Neural progenitor cell (in vitro differentiated cells): ENCODE measurements at regions not wholly inside any gene's neighbourhood (a gene's known extent, or its start where the extent isn't known, plus 50 kb on each side); places are given as distances from the start of the nearest gene placed in this dataset.

Experiments used
- DNase-seq: peaks from one replicate; pipeline ENCODE4 v3.0.0-alpha.2; 2016; ENCODE audit warnings: low spot score
- H2AFZ ChIP-seq: fragments of 200-600 bp; sonication (generic); replicated peaks from 2 replicates; pipeline ENCODE4 v1.6.1; 2016; ENCODE audit warnings: antibody characterized with exemption
- H3F3A ChIP-seq: fragments of 200-600 bp; sonication (generic); 2 replicates; pipeline ENCODE4 v1.6.1; 2016; ENCODE audit warnings: antibody characterized with exemption, low read depth
- H3K27ac ChIP-seq: fragments of 200-600 bp; sonication (generic); 2 replicates; pipeline ENCODE4 v1.5.1; 2016; ENCODE audit warnings: mild to moderate bottlenecking
- H3K27me3 ChIP-seq: fragments of 200-600 bp; sonication (generic); 2 replicates; pipeline ENCODE4 v1.6.1; 2016; ENCODE audit warnings: mild to moderate bottlenecking, moderate library complexity
- H3K36me3 ChIP-seq: fragments of 200-600 bp; sonication (generic); 2 replicates; pipeline ENCODE4 v1.5.1; 2016
- H3K4me1 ChIP-seq: fragments of 200-600 bp; sonication (generic); 2 replicates; pipeline ENCODE4 v1.6.1; 2016; ENCODE audit warnings: mixed run types
- H3K4me2 ChIP-seq: fragments of 200-600 bp; sonication (generic); 2 replicates; pipeline ENCODE4 v1.6.1; 2016
- H3K4me3 ChIP-seq: fragments of 200-600 bp; sonication (generic); 2 replicates; pipeline ENCODE4 v1.5.1; 2016
- H3K79me2 ChIP-seq: fragments of 200-600 bp; sonication (generic); 2 replicates; pipeline ENCODE4 v1.6.1; 2016; ENCODE audit warnings: low read depth
- H3K9ac ChIP-seq: fragments of 200-600 bp; sonication (generic); 2 replicates; pipeline ENCODE4 v1.6.1; 2016
- H3K9me3 ChIP-seq: fragments of 200-600 bp; sonication (generic); 2 replicates; pipeline ENCODE4 v1.5.1; 2016; ENCODE audit warnings: low read depth
- H4K20me1 ChIP-seq: fragments of 200-600 bp; sonication (generic); 2 replicates; pipeline ENCODE4 v1.6.1; 2016; ENCODE audit warnings: low read depth
- H3K27ac Mint-ChIP-seq: 3 replicates; pipeline ENCODE4 v1.8.0; 2021; ENCODE audit warnings: mixed read lengths
- H3K27me3 Mint-ChIP-seq: 2 replicates; pipeline ENCODE4 v1.8.0; 2022; ENCODE audit warnings: low read depth, mild to moderate bottlenecking, inconsistent platforms, moderate library complexity, mixed read lengths; ENCODE audit not compliant: insufficient read depth
- H3K36me3 Mint-ChIP-seq: 3 replicates; pipeline ENCODE4 v1.8.0; 2021; ENCODE audit warnings: mixed read lengths
- H3K4me1 Mint-ChIP-seq: 3 replicates; pipeline ENCODE4 v1.8.0; 2021; ENCODE audit warnings: mixed read lengths
- H3K4me3 Mint-ChIP-seq: 3 replicates; pipeline ENCODE4 v1.8.0; 2021; ENCODE audit warnings: mild to moderate bottlenecking, moderate library complexity, mixed read lengths
- H3K9me3 Mint-ChIP-seq: 3 replicates; pipeline ENCODE4 v1.8.0; 2020; ENCODE audit warnings: mixed read lengths
- EZH2 ChIP-seq: fragments of 200-600 bp; sonication (generic); IDR thresholded peaks from 2 replicates; pipeline ENCODE4 v1.6.1; 2017; ENCODE audit warnings: antibody characterized with exemption, mild to moderate bottlenecking, moderate library complexity
- EZH2phosphoT487 ChIP-seq: fragments of 200-600 bp; sonication (generic); IDR thresholded peaks from 2 replicates; pipeline ENCODE4 v1.6.1; 2017; ENCODE audit warnings: antibody characterized with exemption
- TF ChIP-seq, protein P1 (sequence below): fragments of 200-600 bp; sonication (generic); IDR thresholded peaks from 2 replicates; pipeline ENCODE4 v1.5.1; 2017; ENCODE audit warnings: antibody characterized with exemption, mild to moderate bottlenecking

DNA sequence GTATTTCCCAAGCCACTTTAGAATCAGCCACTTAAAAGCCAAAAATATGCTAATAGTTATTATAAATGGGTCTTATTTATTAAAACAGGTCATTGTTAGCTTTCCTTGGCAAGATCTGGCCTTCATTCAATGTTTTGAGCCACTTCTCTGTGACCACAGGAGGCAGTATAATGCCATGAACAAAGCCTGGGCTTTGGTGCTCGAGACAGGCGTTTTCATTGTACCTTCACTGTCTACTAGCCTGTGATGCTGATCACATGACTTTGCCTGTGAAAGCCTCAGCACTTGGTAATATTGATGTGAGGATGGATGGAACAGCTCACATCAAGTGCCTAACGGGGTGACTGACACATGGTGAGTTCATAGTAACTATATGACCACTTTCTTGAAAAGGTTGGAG lies 217.0 kb downstream of the RWDD3 start:
- H3K4me1 ChIP-seq = no peaks in the 10 kb centered on the region
- no peak overlapping the region for H3K9ac ChIP-seq
- no peaks in the 10 kb centered on the region for H3K9me3 ChIP-seq
- no peak overlapping the region for H3K4me3 ChIP-seq
- Mint-ChIP-seq H3K9me3 (peaks cover 5% of the 10 kb centered on the region), H3K4me3 (no peak overlapping the region), H3K36me3 (no peaks in the 10 kb centered on the region), H3K27me3 (peaks cover 4% of the 10 kb centered on the region), H3K27ac (no peak overlapping the region), H3K4me1 (no peaks in the 10 kb centered on the region)
- no peaks in the 10 kb centered on the region for H4K20me1 ChIP-seq
- no peak overlapping the region for H3K4me2 ChIP-seq
- no peak for TF ChIP-seq EZH2
- TF ChIP-seq, protein P1, sequence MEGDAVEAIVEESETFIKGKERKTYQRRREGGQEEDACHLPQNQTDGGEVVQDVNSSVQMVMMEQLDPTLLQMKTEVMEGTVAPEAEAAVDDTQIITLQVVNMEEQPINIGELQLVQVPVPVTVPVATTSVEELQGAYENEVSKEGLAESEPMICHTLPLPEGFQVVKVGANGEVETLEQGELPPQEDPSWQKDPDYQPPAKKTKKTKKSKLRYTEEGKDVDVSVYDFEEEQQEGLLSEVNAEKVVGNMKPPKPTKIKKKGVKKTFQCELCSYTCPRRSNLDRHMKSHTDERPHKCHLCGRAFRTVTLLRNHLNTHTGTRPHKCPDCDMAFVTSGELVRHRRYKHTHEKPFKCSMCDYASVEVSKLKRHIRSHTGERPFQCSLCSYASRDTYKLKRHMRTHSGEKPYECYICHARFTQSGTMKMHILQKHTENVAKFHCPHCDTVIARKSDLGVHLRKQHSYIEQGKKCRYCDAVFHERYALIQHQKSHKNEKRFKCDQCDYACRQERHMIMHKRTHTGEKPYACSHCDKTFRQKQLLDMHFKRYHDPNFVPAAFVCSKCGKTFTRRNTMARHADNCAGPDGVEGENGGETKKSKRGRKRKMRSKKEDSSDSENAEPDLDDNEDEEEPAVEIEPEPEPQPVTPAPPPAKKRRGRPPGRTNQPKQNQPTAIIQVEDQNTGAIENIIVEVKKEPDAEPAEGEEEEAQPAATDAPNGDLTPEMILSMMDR = peak; percentile 51
- H3K27ac ChIP-seq = no peak overlapping the region
- H2AFZ ChIP-seq = no peak overlapping the region
- H3K79me2 ChIP-seq = no peaks in the 10 kb centered on the region
- no peaks in the 10 kb centered on the region for H3K27me3 ChIP-seq
- H3F3A ChIP-seq = no peaks in the 10 kb centered on the region
- no peaks in the 10 kb centered on the region for H3K36me3 ChIP-seq
- peak; percentile 47 for DNase-seq

DNA sequence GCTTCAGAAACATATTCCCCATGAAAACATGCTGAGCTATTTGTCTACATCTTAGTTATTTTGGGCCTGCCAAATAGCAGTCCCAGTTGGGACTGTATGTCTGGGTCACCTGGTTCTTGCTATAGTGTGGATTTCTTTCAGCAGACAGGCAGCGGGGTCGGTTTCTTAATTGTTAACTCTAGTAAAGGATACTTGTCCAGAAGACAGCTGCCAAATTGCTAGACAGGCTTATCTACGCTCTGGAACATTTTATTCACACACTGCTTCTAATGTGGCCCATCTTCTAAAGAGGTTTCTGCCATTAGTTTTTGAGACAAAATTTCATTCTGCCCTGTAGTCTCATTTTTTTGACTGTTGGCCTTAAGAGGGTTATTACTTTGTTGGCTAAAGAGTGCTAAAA lies 217.9 kb downstream of the RWDD3 start:
- TF ChIP-seq EZH2phosphoT487 = no peak
- H3K4me3 ChIP-seq = no peak overlapping the region
- Mint-ChIP-seq H3K27ac (no peak overlapping the region), H3K36me3 (no peaks in the 10 kb centered on the region), H3K27me3 (peaks cover 4% of the 10 kb centered on the region), H3K4me3 (no peak overlapping the region), H3K9me3 (peaks cover 5% of the 10 kb centered on the region), H3K4me1 (no peaks in the 10 kb centered on the region)
- H3F3A ChIP-seq = no peaks in the 10 kb centered on the region
- no peak overlapping the region for H3K27ac ChIP-seq
- H3K36me3 ChIP-seq = no peaks in the 10 kb centered on the region
- no peak overlapping the region for H2AFZ ChIP-seq
- H4K20me1 ChIP-seq = no peaks in the 10 kb centered on the region
- no peaks in the 10 kb centered on the region for H3K4me1 ChIP-seq
- no peaks in the 10 kb centered on the region for H3K79me2 ChIP-seq
- no peak overlapping the region for H3K9ac ChIP-seq
- H3K4me2 ChIP-seq = no peak overlapping the region
- H3K9me3 ChIP-seq = no peaks in the 10 kb centered on the region
- DNase-seq = no peak
- H3K27me3 ChIP-seq = no peaks in the 10 kb centered on the region

DNA sequence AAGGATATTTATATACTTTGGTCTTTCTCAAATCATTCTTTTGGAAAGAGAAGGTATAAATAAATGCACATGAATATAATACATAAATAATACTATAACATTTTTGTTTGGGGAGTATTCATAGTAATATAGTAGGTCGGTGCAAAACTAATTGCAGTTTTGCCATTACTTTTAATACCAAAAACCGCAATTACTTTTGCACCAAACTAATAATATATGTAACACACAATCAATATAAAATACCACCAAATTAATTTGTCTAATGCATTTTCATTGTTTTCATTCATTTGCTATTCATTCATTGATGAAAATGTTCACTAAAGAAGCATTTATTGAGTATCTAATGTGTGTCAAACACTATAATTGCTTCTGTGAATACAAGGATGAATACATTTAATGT lies 219.0 kb downstream of the RWDD3 start:
- H3K27me3 ChIP-seq = no peaks in the 10 kb centered on the region
- H2AFZ ChIP-seq = no peak overlapping the region
- Mint-ChIP-seq H3K4me1 (no peaks in the 10 kb centered on the region), H3K4me3 (no peak overlapping the region), H3K36me3 (no peaks in the 10 kb centered on the region), H3K9me3 (peaks cover 5% of the 10 kb centered on the region), H3K27me3 (peaks cover 4% of the 10 kb centered on the region), H3K27ac (no peak overlapping the region)
- H3K27ac ChIP-seq = no peak overlapping the region
- H3K79me2 ChIP-seq = no peaks in the 10 kb centered on the region
- no peak for DNase-seq
- no peaks in the 10 kb centered on the region for H3K4me1 ChIP-seq
- H3K9ac ChIP-seq = no peak overlapping the region
- no peaks in the 10 kb centered on the region for H3K9me3 ChIP-seq
- no peak overlapping the region for H3K4me2 ChIP-seq
- no peak for TF ChIP-seq EZH2phosphoT487
- TF ChIP-seq EZH2 = no peak
- TF ChIP-seq, protein P1 = no peak
- H3K4me3 ChIP-seq = no peak overlapping the region
- H3K36me3 ChIP-seq = no peaks in the 10 kb centered on the region
- no peaks in the 10 kb centered on the region for H3F3A ChIP-seq
- H4K20me1 ChIP-seq = no peaks in the 10 kb centered on the region

GRCh38 chr1:95467036-95467435 lies 233.0 kb downstream of the RWDD3 start:
- H3K27ac Mint-ChIP-seq = no peak overlapping the region

More at GRCh38 chr1:95467036-95467435, 233.0 kb downstream of the RWDD3 start:
- TF ChIP-seq EZH2phosphoT487 = no peak
- TF ChIP-seq, protein P1 = peak; percentile 39
- Histone ChIP-seq H3K79me2 (no peaks in the 10 kb centered on the region), H3K4me3 (no peak overlapping the region), H3K4me1 (no peaks in the 10 kb centered on the region), H2AFZ (no peak overlapping the region), H3K36me3 (no peaks in the 10 kb centered on the region), H3K9me3 (no peaks in the 10 kb centered on the region), H4K20me1 (no peaks in the 10 kb centered on the region), H3K9ac (no peak overlapping the region), H3K4me2 (no peak overlapping the region), H3K27me3 (no peaks in the 10 kb centered on the region), H3F3A (no peaks in the 10 kb centered on the region), H3K27ac (no peak overlapping the region)
- Mint-ChIP-seq H3K27me3 (peaks cover 2% of the 10 kb centered on the region), H3K9me3 (peaks cover 18% of the 10 kb centered on the region), H3K4me3 (no peak overlapping the region), H3K36me3 (no peaks in the 10 kb centered on the region), H3K4me1 (no peaks in the 10 kb centered on the region)
- no peak for DNase-seq
